ENCODE measurements at regions not wholly inside any gene's neighbourhood (a gene's known extent, or its start where the extent isn't known, plus 50 kb on each side); places are given as distances from the start of the nearest gene placed in this dataset.

DNA sequence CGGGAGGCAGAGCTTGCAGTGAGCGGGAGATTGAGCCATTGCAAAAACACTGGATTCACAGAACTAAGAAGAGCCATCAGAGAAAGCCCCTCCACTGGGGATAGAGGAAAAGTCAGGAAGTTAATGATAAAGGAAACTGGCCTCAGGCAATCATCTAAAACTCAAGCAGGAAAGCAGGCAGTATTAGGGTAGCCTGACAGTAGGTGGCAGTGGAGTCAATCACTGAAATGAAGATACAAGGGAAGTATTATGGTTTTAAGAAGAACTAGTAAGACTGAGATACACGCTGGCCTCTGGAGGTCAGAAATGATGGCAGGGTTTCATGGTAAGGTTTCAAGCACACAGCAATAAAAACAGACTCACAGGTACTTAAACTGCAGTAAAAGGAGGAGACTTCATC lies 578.3 kb downstream of the HACE1 start:
- TF ChIP-seq HDGF (IDR thresholded peaks at IDR 0.05; ENCODE audit: borderline replicate concordance) (no peak), BHLHE40 (IDR thresholded peaks at IDR 0.05; ENCODE audit: borderline replicate concordance) (no peak), FOXK2 (IDR thresholded peaks at IDR 0.05) (no peak), FOXA1 (IDR thresholded peaks at IDR 0.05) (no peak), ELF4 (IDR thresholded peaks at IDR 0.05) (no peak), TARDBP (IDR thresholded peaks at IDR 0.05) (no peak), FOXM1 (IDR thresholded peaks at IDR 0.05; ENCODE audit: borderline replicate concordance) (no peak), SP1 (IDR thresholded peaks at IDR 0.05) (no peak), ARNT (IDR thresholded peaks at IDR 0.05) (no peak), NFRKB (IDR thresholded peaks at IDR 0.05) (no peak), SUZ12 (IDR thresholded peaks at IDR 0.05) (no peak)
- TF ChIP-seq, protein P1, sequence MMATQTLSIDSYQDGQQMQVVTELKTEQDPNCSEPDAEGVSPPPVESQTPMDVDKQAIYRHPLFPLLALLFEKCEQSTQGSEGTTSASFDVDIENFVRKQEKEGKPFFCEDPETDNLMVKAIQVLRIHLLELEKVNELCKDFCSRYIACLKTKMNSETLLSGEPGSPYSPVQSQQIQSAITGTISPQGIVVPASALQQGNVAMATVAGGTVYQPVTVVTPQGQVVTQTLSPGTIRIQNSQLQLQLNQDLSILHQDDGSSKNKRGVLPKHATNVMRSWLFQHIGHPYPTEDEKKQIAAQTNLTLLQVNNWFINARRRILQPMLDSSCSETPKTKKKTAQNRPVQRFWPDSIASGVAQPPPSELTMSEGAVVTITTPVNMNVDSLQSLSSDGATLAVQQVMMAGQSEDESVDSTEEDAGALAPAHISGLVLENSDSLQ (IDR thresholded peaks at IDR 0.05) = no peak
